Heart right ventricle (tissue), 16 donors: ENCODE measurements at regions not wholly inside any gene's neighbourhood (a gene's known extent, or its start where the extent isn't known, plus 50 kb on each side); places are given as distances from the start of the nearest gene placed in this dataset.

Experiments used
- ATAC-seq, 8 donors: fragments of 200-7000 bp; cut with Tn5 transposase; one replicate each; pipeline ENCODE4 v1.9.1; 2020; ENCODE audit warnings: mild to moderate bottlenecking in 8 of 8, moderate library complexity in 8 of 8, moderate number of reproducible peaks in 1 of 8
- DNase-seq, 2 donors: peaks; one replicate each; pipeline ENCODE4 v3.0.0-alpha.2; 2020
- H3K27ac ChIP-seq, 10 donors: fragments of 200-600 bp; sonication (generic) in 2 of 10; one replicate each; pipeline versions ENCODE4 v1.5.0 to v1.8.0; 2020 to 2022; ENCODE audit warnings: mild to moderate bottlenecking in 3 of 10
- H3K27me3 ChIP-seq, 7 donors: fragments of 200-600 bp; one replicate each; pipeline ENCODE4 v1.8.0; 2021 to 2022; ENCODE audit warnings: mild to moderate bottlenecking in 2 of 7
- H3K36me3 ChIP-seq, 9 donors: fragments of 200-600 bp; sonication (generic) in 1 of 9; one replicate each; pipeline versions ENCODE4 v1.5.0 to v1.8.0; 2020 to 2022; ENCODE audit warnings: mild to moderate bottlenecking in 2 of 9
- H3K4me1 ChIP-seq, 9 donors: fragments of 200-600 bp; sonication (generic) in 1 of 9; one replicate each; pipeline versions ENCODE4 v1.5.0 to v1.8.0; 2020 to 2022; ENCODE audit warnings: mild to moderate bottlenecking in 4 of 9
- H3K4me3 ChIP-seq, 10 donors: fragments of 200-600 bp; sonication (generic) in 2 of 10; one replicate each; pipeline versions ENCODE4 v1.5.0 to v1.8.0; 2020 to 2022; ENCODE audit warnings: mild to moderate bottlenecking in 7 of 10, moderate library complexity in 2 of 10
- H3K9me3 ChIP-seq, 11 donors: fragments of 200-600 bp in 10 of 11; sonication (generic) in 2 of 11; one replicate each; pipeline versions ENCODE4 v1.5.0 to v1.8.0; 2013 to 2022; ENCODE audit warnings: mild to moderate bottlenecking in 2 of 11, control low read depth in 1 of 11, moderate library complexity in 1 of 11
- CTCF ChIP-seq, 9 donors: fragments of 200-600 bp; sonication (generic) in 2 of 9; IDR thresholded peaks; one replicate each; pipeline versions ENCODE4 v1.5.0 to v1.8.0; 2021 to 2022; ENCODE audit warnings: antibody characterized with exemption in 9 of 9, mild to moderate bottlenecking in 5 of 9, moderate library complexity in 1 of 9
- WGBS, 2 donors: extraction: QIAGEN DNeasy Blood & Tissue Kit; methylation state at CpG; one replicate each; pipeline ENCODE4 v1.1.7; 2013; ENCODE audit warnings: inconsistent platforms in 1 of 2; 5-methylcytosine and 5-hydroxymethylcytosine counted together
- intact Hi-C, 10 donors: fragments of 100-400 bp; cut with DNase I; formaldehyde crosslinking; loops; one replicate each; pipeline versions ENCODE4 v1.11.1 to v1.14.2; 2022
- donor health status: Arrhythmogenic right ventricular cardiomyopathy.
- donor health status: ischemic (EF 13 %, LVEDD 7.1; RV severe dilation, severe dysfunction).
- donor health status: healthy with polysubstance abuse.
- donor health status: DM: no; HTN: yes; CAD: no.
- donor health status: DM: no; HTN: no; CAD: no.
- donor health status: ischemic (EF 25% LVEDD 6.9; RV normal size, moderate dysfunction).
- donor health status: ischemic (EF 25% LVEDD 5.7; RV mildly dilated, moderate dysfunction).
- donor health status: healthy.
- donor health status: DM: yes; HTN: yes; CAD: no.
- donor health status: Ischemic cardiomyopathy.
- donor health status: ischemic (EF 35%, LVEDD 5.7; RV mildly dilated, moderate dysfunction).
- donor health status: nonischemic (EF 11% LVEDD 7.7; RV severe dilation, severe dysfunction).
- donor health status: DM: yes; HTN: yes; CAD: no.
- donor health status: PGD.
- donor health status: ischemic (EF 29% LVEDD 5.4; RV normal size, mild dysfunction).
- donor health status: nonischemic (EF 23%, LVEDD 6.1; RV moderate dilation, normal function).

- 90 to 97% methylated on average over 1 of the region's 1 CpG for WGBS, 2 donors
- intact Hi-C loops = no loop called here
- H3K27ac ChIP-seq = no peak overlapping the region
- no peak for TF ChIP-seq CTCF (IDR thresholded peaks at IDR 0.05)
- no peaks in the 10 kb centered on the region for H3K27me3 ChIP-seq
- H3K9me3 ChIP-seq = no peaks in the 10 kb centered on the region
- H3K4me3 ChIP-seq = no peak overlapping the region
- no peak for DNase-seq
- H3K36me3 ChIP-seq = no peaks in the 10 kb centered on the region
- no peaks in the 10 kb centered on the region for H3K4me1 ChIP-seq
- ATAC-seq = no peak
These were observed 224.3 kb upstream of the DCN start for GRCh38 chr12:91406920-91407341.

GRCh38 chr12:91404441-91404840 is 221.8 kb upstream of the DCN start:
- no peaks in the 10 kb centered on the region for H3K27me3 ChIP-seq
- no peak overlapping the region for H3K4me3 ChIP-seq
- H3K36me3 ChIP-seq = no peaks in the 10 kb centered on the region
- H3K27ac ChIP-seq = no peak overlapping the region
- WGBS, 2 donors = 77 to 90% methylated on average over 4 of the region's 4 CpGs
- intact Hi-C loops = no loop called here
- no peak for TF ChIP-seq CTCF (IDR thresholded peaks at IDR 0.05)
- ATAC-seq (no peak), DNase-seq (no peak)
- no peaks in the 10 kb centered on the region for H3K9me3 ChIP-seq
- no peaks in the 10 kb centered on the region for H3K4me1 ChIP-seq

GRCh38 chr12:91401190-91401589 is 218.6 kb upstream of the DCN start:
- ATAC-seq = no peak
- intact Hi-C loops = no loop called here
- Histone ChIP-seq H3K36me3 (no peaks in the 10 kb centered on the region), H3K4me3 (no peak overlapping the region), H3K27me3 (no peaks in the 10 kb centered on the region), H3K9me3 (peaks cover 0 to 2% (median 0%) of the 10 kb centered on the region in 11 donors), H3K4me1 (no peaks in the 10 kb centered on the region), H3K27ac (no peak overlapping the region)
- no peak for TF ChIP-seq CTCF (IDR thresholded peaks at IDR 0.05)
- DNase-seq = no peak

- H3K9me3 ChIP-seq = peaks cover 0 to 2% (median 0%) of the 10 kb centered on the region in 11 donors
- WGBS, 2 donors = 36 to 46% methylated on average over 4 of the region's 4 CpGs
- ATAC-seq (peak in 2 of 8 donors; percentile 37 to 38), DNase-seq (no peak)
- no peaks in the 10 kb centered on the region for H3K36me3 ChIP-seq
- H3K27me3 ChIP-seq = no peaks in the 10 kb centered on the region
- intact Hi-C loops = no loop called here
- no peak for TF ChIP-seq CTCF (IDR thresholded peaks at IDR 0.05)
- H3K4me1 ChIP-seq = no peaks in the 10 kb centered on the region
- no peak overlapping the region for H3K4me3 ChIP-seq
- no peak overlapping the region for H3K27ac ChIP-seq
These were observed 217.7 kb upstream of the DCN start for GRCh38 chr12:91400271-91400670.
